ENCODE measurements at regions not wholly inside any gene's neighbourhood (a gene's known extent, or its start where the extent isn't known, plus 50 kb on each side); places are given as distances from the start of the nearest gene placed in this dataset.

DNA sequence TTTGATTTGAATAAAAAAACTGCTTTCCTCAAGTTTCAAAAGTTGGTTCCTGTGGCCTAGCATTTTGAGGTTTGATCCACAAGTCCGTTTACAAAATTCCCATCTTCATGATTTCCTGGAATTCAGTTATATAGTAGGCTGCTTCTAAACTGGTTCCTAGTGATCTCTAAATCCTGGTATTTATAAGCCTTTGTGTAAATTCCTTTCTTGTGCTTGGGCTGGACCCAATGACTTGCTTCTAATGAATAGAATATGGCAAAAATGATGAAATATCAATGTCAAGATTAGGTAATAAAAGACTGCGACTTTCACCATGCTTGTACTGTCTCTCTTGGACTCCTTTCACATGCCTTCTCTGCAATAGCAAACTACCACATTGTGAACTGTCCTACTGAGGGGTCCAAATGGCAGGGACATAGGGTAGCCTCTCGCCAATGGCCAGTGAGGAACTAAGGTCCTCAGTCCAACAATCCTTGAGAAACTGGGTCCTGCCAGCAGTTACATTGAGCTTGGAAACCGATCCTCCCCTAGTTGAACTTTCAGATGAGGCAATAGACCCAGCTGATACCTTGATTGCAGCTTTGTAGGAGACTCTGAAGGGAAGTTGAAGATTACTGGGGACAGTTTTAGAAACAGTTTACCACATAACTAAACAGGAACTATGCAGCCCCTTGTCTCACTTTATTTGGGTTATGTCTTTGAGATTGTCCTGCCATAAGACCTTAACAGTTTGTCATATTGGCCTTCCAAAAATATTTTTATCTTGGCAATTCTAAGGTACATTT, 303.9 kb upstream of the TBC1D5 start:
- Histone ChIP-seq H3K36me3 (no peaks in the 10 kb centered on the region), H3K9me3 (no peaks in the 10 kb centered on the region), H3K27ac (no peak overlapping the region), H3K4me1 (no peaks in the 10 kb centered on the region), H3K4me3 (no peak overlapping the region), H3K27me3 (no peaks in the 10 kb centered on the region)
- TF ChIP-seq EP300 (IDR thresholded peaks at IDR 0.05; ENCODE audit: low read depth), result no peak
- TF ChIP-seq POLR2A (IDR thresholded peaks at IDR 0.05), result no peak
- no peak for TF ChIP-seq POLR2AphosphoS5 (IDR thresholded peaks at IDR 0.05)
- TF ChIP-seq, protein P1, sequence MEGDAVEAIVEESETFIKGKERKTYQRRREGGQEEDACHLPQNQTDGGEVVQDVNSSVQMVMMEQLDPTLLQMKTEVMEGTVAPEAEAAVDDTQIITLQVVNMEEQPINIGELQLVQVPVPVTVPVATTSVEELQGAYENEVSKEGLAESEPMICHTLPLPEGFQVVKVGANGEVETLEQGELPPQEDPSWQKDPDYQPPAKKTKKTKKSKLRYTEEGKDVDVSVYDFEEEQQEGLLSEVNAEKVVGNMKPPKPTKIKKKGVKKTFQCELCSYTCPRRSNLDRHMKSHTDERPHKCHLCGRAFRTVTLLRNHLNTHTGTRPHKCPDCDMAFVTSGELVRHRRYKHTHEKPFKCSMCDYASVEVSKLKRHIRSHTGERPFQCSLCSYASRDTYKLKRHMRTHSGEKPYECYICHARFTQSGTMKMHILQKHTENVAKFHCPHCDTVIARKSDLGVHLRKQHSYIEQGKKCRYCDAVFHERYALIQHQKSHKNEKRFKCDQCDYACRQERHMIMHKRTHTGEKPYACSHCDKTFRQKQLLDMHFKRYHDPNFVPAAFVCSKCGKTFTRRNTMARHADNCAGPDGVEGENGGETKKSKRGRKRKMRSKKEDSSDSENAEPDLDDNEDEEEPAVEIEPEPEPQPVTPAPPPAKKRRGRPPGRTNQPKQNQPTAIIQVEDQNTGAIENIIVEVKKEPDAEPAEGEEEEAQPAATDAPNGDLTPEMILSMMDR (IDR thresholded peaks at IDR 0.05), result no peak
- in situ Hi-C loops (cut with MboI; ENCODE audit: low pct_ligation_motif_present in 1 of 4, low pct_unique_long_range_greater_than_20kb in 1 of 4, low sequenced_read_pairs in 3 of 4), result no loop called here
- intact Hi-C loops (cut with DNase I; ENCODE audit: low total_unique reads), result no loop called here
- no peak for DNase-seq
- WGBS, 2 donors (ENCODE audit: low coverage in 1 of 2), result 70 to 77% methylated on average over 3 to 4 of the region's 4 CpGs

DNA sequence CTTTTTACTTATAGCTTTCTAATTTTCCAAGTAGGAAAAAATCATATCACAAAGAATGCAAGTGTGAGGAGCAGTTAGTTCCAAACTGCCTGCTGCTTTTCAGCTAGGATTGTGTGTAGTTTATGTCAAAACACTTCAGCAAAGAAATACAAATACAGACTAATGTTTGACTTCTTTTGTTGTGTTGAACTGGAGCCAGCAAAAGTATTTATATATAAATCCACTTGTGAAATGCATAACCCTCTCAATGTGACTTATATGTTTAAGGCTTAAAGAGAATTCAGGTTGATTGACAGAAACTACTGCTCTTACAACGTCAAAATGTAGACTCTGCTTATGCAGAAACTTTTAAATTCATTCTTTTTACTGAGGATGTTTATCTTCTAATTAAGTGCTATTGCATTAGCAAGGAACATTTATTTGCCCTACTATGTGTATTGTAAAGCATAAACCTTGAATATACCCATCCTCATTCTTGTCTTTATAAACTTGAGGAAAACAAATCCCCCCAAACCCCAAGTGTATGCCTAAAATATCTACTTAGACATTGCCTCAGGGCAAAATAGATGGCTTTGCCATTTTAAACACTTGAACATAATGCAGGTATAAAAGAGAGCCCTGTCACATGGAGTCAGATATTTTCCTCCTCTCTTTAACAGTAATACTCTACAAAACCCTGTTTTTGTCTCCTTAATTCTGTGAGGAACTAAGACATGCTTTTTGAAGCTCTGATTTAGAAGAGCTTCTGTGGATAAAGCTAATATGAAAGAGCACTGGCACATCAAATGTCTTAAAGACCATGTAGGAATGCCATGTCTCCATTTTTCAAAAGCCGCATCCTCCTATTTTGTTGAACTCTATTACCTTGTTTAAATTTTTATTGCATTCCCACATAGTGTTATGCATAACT, 302.8 kb upstream of the TBC1D5 start:
- no peak for DNase-seq
- no peaks in the 10 kb centered on the region for H3K9me3 ChIP-seq
- no peaks in the 10 kb centered on the region for H3K4me1 ChIP-seq
- in situ Hi-C loops (cut with MboI; ENCODE audit: low pct_ligation_motif_present in 1 of 4, low pct_unique_long_range_greater_than_20kb in 1 of 4, low sequenced_read_pairs in 3 of 4) (no loop called here), intact Hi-C loops (cut with DNase I; ENCODE audit: low total_unique reads) (no loop called here)
- H3K27me3 ChIP-seq, result no peaks in the 10 kb centered on the region
- WGBS, 2 donors (ENCODE audit: low coverage in 1 of 2), result 68 to 70% methylated on average over 2 of the region's 2 CpGs
- H3K36me3 ChIP-seq, result no peaks in the 10 kb centered on the region
- H3K27ac ChIP-seq, result no peak overlapping the region
- TF ChIP-seq EP300 (IDR thresholded peaks at IDR 0.05; ENCODE audit: low read depth) (no peak), POLR2A (IDR thresholded peaks at IDR 0.05) (no peak), POLR2AphosphoS5 (IDR thresholded peaks at IDR 0.05) (no peak)
- H3K4me3 ChIP-seq, result no peak overlapping the region

DNA sequence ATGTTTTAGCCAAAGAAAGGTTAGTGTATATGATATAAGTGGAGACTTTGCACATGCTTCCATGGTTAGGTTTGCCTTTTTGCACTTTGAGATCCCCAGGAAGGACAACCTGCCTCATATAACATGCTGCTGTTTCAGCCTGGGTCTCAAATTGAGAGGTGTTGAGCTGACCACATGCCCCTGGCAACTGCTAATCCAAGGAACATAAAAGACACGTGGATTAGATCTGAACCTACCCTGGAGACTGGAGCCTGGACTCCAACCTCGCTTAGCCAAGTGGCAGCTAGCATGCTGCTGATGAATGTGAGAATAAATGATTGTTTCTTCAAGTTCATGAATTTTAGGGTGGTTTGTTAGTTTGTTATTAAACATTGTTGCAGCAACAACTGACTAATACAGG, 301.8 kb upstream of the TBC1D5 start:
- Histone ChIP-seq H3K4me3 (no peak overlapping the region), H3K27me3 (no peaks in the 10 kb centered on the region), H3K27ac (no peak overlapping the region), H3K36me3 (no peaks in the 10 kb centered on the region), H3K4me1 (no peaks in the 10 kb centered on the region), H3K9me3 (no peaks in the 10 kb centered on the region)
- TF ChIP-seq EP300 (IDR thresholded peaks at IDR 0.05; ENCODE audit: low read depth) (no peak), POLR2A (IDR thresholded peaks at IDR 0.05) (no peak), POLR2AphosphoS5 (IDR thresholded peaks at IDR 0.05) (no peak)
- TF ChIP-seq, protein P1 (IDR thresholded peaks at IDR 0.05), result no peak
- in situ Hi-C loops (cut with MboI; ENCODE audit: low pct_ligation_motif_present in 1 of 4, low pct_unique_long_range_greater_than_20kb in 1 of 4, low sequenced_read_pairs in 3 of 4) (no loop called here), intact Hi-C loops (cut with DNase I; ENCODE audit: low total_unique reads) (no loop called here)
- DNase-seq, result no peak
- 54% methylated on average over 2 of the region's 2 CpGs; no CpG with 5 or more reads in 1 of the 2 donors for WGBS, 2 donors (ENCODE audit: low coverage in 1 of 2)

DNA sequence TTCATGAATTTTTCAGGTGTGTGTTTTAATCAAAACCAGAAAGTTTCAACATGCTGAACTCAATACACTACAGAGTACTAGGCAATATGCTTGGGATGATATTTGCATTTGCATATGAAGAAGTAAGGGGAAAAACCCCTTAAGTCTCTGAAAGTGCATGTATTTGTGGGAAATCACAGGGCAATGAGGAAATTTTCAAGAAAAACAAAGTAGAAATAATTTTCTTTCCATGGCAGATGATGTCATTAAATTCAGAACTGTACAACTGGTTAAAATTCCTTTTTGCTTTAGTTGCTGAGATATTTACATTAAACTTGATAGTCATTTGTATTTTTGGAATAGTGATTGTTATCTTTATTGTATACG, 294.0 kb upstream of the TBC1D5 start:
- in situ Hi-C loops (cut with MboI; ENCODE audit: low pct_ligation_motif_present in 1 of 4, low pct_unique_long_range_greater_than_20kb in 1 of 4, low sequenced_read_pairs in 3 of 4), result no loop called here
- no peaks in the 10 kb centered on the region for H3K9me3 ChIP-seq

More for the DNA sequence above, 294.0 kb upstream of the TBC1D5 start:
- intact Hi-C loops (cut with DNase I; ENCODE audit: low total_unique reads), result no loop called here
- TF ChIP-seq POLR2A (IDR thresholded peaks at IDR 0.05) (no peak), EP300 (IDR thresholded peaks at IDR 0.05; ENCODE audit: low read depth) (no peak), POLR2AphosphoS5 (IDR thresholded peaks at IDR 0.05) (no peak)
- TF ChIP-seq, protein P1 (IDR thresholded peaks at IDR 0.05), result no peak
- Histone ChIP-seq H3K4me1 (no peaks in the 10 kb centered on the region), H3K27ac (no peak overlapping the region), H3K27me3 (no peaks in the 10 kb centered on the region), H3K4me3 (no peak overlapping the region), H3K36me3 (no peaks in the 10 kb centered on the region)
- DNase-seq, result no peak
- WGBS, 2 donors (ENCODE audit: low coverage in 1 of 2), result 50 to 65% methylated on average over 1 of the region's 1 CpG
